GM18507 (cell line): ENCODE measurements at regions not wholly inside any gene's neighbourhood (a gene's known extent, or its start where the extent isn't known, plus 50 kb on each side); places are given as distances from the start of the nearest gene placed in this dataset.

Experiments used
- DNase-seq: peaks from one replicate; pipeline ENCODE4 v3.0.0; 2011; ENCODE audit warnings: low read depth; ENCODE audit not compliant: insufficient read length; ENCODE audit errors: extremely low spot score
- FAIRE-seq: peaks from 2 replicates; lab custom pipeline; 2011; peaks lifted over from hg19 to GRCh38; lab: Jason Lieb, UNC

DNA sequence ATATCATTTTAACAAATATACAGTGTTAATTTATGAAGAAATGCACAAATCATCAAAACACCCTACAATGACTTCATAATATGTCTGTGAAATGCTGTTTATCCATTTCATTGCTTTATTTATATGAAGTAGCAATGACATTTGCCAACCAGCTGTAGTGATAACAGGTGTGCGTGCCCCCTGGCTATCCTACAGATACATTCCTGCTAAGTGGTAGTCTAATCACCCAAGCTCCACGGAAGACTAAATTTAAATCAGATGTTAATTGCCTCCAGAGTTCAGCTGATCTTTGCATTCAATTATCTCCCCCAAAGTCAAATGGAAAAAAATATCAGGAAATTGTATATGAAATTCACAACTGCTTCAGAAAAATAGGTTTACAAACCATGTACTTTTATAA, 1164.2 kb upstream of the LRRN3 start:
- no peak for FAIRE-seq

DNA sequence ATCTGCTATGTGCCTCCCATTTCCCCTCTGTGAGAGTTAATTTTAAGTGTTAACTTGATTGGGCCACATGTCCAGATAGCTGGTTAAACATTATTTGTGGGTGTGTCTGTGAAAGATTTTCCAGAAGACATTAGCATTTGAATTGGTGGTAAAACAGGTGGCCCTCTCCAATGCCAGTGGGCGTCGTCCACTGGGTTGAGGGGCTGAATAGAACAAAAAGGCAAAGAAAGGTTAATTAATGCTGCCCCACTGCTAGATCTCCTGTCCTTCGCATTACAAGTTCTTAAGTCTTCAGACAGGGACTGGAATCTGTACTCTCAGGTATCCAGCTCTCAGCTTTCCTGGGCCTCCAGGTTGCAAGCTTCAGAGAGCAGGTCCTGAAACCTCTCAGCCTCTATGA, 1160.9 kb upstream of the LRRN3 start:
- no peak for FAIRE-seq
- DNase-seq, result no peak

More for the DNA sequence above, 1164.2 kb upstream of the LRRN3 start:
- no peak for DNase-seq

DNA sequence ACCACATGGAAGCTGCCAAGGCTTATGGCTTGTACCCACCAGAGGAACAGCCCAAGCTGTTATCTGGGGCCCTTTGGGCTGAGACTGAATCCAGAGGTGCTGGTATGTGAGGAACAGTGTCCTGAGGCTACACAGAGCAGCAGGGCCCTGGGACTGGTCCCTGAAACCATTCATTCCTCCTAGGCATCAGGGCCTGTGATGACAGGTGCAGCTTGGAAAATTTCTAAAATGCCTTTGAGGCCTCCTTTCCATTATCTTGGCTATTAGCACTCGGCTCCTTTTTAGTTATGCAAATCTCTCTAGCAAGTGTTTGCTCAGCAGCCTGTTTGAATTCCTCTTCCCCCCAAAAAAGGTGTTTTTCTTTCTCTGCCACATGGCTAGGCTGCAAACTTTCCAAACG, 1151.7 kb upstream of the LRRN3 start:
- no peak for FAIRE-seq
- no peak for DNase-seq

DNA sequence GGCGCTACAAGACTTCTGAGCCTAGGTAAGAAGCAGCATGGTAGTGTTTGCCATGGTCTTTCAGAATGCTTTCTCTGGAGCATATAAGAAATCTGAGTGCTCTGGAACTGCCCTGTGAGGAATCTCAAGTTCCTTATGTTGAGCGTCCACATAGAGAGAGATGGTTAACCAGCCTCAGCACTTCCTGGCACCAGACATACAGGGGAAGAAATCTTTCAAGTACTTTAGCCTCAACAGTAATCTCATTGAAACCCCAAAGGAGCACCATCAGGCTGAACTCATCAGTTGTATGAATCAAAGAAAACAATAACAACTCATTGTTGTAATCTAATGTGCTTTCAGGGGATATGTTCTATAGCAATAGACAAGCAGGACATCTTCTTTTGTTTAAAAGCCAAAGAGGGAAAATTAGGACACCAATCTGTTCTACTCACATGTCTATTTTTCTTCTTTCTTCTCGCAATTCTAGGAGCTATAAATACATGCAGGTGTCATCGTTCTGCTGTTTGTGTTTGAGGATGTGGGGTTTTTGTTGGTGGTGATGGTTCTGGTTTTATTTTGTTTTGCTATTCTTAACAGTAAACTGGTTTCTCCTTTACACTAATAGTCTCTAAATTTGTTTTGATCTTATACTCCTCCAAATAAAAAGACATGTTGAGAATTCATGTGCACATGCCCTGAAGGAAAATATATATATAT, 1145.0 kb upstream of the LRRN3 start:
- DNase-seq (no peak), FAIRE-seq (no peak)

DNA sequence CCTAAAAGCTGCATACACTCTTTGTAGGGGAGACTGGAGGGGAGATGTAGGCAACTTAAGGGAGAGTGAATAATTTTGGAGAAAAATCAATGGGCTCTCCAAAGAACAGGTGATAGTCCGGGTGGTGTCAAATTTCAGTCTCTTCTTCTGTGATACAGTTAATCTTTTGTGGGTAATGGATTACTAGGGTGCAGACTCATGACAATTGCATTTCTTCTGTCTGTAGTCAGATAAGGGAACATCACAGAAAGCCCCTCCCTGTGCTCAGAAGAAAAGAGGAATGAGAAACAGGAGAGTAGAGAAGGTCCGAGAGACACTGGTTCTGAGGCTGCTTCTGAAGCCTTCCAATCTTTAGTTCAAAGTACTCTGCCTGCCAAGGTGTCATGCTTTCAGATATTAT, 1140.7 kb upstream of the LRRN3 start:
- FAIRE-seq (no peak), DNase-seq (no peak)

DNA sequence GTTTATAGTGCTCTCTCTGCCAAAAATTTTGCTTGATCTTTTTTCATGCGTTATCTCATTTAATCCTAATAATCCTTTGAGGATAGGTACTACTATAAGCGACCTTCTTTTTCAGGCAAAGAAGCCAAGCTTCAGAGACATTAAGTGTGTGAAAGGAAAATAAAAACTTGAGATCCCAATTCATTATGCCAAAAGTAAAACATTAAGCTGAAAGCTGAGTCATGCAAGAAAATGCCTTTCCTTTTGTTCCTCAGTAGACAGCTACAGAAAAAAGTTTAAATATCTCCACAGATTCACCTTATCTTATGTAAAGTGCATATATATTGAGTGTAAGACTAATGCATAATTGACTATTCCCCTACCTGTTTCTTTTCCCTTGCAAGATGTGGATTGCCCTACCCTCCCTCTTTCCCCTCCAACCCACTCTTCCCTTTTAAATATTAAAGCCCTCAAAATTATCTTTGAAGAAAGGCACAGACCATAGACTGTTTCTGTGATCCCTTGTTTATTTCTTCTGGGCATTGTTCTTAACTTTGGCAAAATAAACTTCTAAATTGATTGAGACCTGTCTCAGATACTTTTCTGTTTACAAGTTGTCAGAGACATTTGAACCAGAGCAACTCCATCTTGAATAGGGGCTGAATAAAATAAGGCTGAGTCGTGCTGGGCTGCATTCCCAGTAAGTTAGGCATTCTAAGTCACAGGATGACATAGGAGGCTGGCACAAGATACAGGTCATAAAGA, 1139.9 kb upstream of the LRRN3 start:
- DNase-seq, result no peak
- FAIRE-seq, result no peak

DNA sequence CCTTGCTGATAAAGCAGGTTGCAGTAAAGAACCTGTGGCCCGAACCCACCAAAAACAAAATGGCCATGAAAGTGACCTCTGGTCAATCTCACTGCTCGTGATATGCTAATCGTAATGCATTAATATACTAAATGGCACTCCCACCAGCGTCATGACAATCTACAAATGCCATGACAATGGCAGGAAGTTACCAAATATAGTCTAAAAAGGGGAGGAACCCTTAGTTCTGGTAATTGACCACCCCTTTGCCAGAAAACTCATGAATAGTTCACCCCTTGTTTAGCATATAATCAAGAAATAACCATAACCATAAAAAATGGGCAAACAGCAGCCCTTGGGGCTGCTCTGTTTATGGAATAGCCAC, 1139.4 kb upstream of the LRRN3 start:
- FAIRE-seq, result no peak
- no peak for DNase-seq

DNA sequence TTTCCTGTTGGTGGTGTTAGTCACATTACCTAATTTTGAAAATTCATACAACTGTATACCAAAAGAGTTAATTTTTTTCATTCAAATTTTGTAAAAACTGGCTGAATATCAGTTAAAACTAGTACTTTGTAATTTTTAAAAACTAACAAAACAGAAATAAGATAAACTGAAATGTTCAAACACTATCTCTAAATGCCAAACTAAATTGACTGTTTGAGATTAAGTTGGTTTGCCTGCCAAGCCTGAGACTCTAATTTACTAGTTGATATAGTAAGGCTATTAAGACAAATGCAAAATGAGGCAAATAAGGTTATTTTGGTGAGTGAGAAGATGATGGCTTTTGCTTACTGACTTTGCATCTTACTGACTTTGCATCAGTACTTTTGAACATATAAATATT, 1134.9 kb upstream of the LRRN3 start:
- FAIRE-seq (no peak), DNase-seq (no peak)

DNA sequence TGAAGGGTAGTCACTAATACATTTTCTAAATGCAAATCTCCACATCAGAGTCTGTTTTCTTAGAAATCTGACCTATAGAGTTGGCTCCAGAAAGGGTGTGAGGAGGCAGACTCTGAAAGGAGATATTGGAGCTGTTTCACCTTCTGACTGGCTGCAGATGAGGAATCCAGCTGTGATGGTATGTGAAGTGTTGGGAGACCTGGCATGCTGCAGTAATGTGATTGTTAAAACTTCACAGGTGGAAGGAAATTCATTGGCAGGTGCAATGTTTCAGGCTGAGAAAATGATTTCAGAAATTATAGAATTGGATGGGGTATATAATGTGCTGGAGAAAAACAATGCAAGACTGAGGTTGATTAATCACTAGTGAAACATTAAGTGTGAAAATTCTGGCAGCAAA, 1134.0 kb upstream of the LRRN3 start:
- no peak for DNase-seq
- no peak for FAIRE-seq

DNA sequence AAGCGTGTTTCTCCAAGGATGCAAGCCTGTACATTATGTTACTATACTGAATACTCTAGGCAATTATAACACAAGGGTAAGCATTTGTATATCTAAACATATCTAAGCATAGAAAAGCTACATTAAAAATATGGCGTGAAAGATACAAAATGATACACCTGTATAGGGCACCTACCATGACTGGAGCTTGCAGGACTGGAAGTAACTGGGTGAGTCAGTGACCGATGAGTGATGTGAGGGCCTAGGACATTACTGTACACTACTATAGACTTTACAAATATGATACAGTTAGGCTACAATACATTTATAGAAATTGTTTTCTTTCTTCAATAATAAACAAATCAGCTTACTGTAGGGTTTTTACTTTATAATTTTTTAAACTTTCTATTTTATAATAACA, 1127.2 kb upstream of the LRRN3 start:
- no peak for FAIRE-seq
- DNase-seq, result no peak

DNA sequence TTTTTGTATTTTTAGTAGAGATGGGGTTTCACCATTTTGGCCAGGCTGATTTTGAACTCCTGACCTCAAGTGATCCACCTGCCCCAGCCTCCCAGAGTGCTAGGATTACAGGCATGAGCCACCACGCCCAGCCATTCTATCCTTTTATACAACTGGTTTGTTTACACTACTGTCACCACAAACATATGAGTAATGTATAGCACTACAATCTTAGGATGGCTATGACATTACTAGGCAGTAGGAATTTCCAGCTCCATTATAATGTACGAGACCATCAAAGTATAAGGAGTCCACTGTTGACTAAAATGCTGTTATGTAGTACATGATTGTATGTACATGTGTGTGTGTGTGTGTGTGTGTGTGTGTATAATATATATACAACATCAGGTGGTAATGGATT, 1126.1 kb upstream of the LRRN3 start:
- DNase-seq (no peak), FAIRE-seq (no peak)

DNA sequence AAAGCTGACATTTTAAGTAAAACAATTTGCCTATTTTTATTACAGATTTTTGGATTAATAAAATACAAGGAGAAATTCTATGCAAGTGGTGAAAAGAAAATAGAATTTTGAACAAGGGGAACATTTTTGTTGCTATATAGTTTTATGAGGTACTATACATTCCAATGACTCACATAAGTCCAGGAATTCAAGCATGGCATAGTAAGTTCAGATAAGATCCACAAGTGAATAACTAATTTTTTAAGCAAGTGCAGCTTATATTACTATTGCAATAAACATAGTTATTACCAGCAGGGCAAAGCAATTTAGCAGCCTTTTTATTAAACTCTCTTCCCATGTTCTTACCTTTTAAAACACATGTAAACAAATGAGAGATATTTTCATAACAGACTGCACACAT, 1123.5 kb upstream of the LRRN3 start:
- FAIRE-seq (no peak), DNase-seq (no peak)

DNA sequence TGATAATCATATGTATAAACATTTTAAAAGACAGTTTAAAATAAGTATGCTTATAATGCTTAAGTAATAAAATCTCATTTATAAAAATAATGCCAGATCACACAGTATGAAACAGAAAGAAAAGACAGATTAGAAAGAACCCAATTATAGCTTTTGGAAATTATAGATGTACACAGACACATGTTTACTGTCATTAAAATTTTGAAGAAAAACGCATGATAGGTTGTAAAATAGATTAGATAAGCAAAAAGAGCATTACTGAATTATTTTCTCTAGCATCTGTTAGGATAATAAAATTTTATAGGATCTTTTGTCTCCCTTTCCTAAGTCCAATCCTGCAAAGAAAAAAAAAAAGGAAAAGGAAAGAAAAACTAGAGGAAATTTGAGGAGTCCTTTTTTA, 1107.3 kb upstream of the LRRN3 start:
- FAIRE-seq (no peak), DNase-seq (no peak)

DNA sequence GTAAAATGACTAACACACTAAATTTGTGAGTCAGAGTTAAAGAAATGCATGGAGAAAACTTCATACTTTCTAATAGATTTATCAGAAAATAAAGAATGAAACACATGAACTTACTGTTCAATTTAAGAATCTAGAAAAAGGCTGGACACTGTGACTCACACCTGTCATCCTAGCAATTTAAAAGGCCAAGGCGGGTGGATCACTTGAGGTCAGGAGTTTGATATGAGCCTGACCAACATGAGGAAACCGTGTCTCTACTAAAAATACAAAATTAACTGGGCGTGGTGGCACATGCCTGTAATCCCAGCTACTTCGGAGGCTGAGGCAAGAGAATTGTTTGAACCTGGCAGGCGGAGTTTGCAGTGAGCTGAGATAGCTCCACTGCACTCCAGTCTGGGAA, 1106.2 kb upstream of the LRRN3 start:
- DNase-seq (no peak), FAIRE-seq (no peak)

DNA sequence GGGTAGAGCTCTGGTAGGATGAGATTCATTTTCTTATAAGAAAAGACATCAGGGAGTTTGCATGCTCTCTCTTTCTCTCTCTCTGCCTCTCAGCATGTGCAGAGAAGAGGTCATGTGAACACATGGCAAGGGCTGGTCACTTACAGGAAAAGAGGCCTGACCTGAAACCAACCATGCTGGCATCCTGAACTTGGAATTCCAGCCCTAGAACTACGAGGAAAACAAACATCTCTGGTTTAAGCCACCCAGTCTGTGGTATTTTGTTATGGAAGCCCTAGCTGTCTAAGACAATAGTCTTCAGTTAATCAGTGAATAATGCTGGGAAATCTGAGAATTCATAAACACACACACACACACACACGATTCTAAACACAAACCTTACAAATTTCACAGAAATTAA, 1104.2 kb upstream of the LRRN3 start:
- DNase-seq (no peak), FAIRE-seq (no peak)

DNA sequence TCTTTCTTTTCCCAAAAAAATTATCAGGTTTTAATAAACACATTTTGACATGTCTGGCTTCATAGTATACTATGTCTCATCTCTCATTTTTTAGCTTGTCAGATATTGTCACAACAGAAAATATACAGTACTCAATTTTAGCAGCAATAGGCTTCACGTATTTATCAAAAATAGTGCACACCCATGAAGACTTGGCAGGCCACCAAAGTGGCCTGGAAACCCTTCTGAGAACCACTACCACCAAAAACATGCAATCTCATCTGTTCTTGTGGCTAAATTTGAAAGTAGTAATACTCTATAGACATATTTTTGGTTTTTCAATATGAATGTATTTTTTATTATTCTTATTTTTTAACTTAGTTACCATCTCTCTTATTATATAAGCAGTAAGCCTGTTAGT, 1094.5 kb upstream of the LRRN3 start:
- DNase-seq (no peak), FAIRE-seq (no peak)

DNA sequence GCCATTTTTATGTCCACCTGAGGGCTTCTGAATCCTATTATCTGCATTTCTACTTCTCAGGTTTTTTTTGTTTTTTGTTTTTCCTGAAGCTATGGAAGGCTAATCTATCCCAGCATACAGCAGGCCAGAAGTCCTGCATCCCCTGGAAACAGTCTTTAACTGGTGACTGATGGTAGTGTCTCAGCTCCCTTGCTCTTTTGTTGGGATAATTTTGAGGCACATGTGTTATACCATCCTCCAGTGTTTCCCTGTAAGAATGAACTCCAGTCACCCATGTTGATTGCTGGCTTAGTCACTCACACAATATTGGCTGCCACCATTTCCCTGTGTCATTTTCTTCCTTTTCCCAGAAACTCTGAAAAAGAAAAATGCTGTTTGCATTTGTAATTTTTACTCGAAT, 1094.0 kb upstream of the LRRN3 start:
- FAIRE-seq, result no peak
- DNase-seq, result no peak

DNA sequence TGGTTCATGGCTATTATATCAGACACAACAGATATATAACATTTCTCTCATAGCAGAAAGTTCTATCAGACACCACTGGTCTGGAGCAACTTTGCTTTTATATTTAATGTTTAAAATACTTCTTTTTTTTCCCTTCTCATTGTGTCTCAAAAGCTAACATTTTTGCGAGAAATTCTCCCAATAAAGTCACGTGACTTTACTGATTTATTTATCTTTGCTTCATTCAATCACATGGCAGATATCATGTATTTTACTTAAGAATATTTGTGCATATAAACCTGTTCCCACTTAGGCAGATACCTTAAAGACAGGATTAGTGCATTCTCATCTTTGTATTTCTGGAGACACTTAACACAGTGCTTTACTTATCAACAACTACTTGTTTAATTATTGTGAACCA, 1093.1 kb upstream of the LRRN3 start:
- DNase-seq, result no peak
- FAIRE-seq, result no peak

DNA sequence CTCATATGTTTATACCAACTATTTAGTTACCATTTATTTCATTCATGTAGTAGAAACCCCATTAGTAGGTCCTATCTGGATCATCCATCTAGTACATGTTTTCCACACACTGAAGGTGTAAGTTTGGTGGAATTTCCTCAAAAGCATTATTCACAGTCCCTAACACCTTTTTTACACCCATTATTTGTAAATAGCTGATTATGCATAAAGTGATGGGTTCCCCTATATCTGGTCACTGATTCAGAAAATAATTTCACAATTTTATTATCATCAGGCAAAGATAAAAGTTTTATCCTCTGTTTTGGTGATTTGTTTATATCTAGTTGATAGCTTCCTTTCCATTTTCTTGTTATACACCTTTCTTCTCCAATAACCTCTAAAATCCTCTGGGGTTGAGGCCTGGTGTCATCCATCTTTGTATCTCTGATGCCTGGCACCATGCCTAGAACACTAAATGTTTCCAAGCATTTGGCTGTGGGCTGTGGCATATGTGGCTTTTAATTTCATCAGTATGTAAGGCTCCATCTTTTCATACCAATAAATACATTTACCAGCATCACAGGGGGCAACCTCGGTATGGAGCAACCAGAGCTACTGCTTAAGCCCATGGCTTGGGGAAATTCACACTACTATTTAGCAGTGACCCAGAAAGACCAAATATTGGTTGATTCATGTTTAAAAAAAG, 1089.5 kb upstream of the LRRN3 start:
- FAIRE-seq, result no peak

DNA sequence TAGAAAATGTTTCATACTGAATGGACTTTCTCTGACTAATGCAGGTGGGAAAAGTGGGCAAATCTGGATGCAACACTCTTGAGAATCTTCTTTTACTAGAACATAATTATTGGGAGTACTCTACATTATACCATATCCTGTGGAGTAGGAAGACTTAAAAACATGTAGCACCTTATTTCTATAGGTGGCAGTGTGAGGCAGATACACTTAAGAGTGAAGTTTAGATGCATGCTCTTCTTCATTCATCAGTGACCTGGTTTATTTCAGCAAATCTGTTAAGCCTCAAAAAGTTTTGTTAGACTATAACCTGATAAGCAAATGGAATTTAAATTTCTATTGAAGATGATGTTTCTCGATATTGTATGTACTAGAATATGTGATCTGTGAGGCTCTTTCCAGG, 1087.1 kb upstream of the LRRN3 start:
- DNase-seq (no peak), FAIRE-seq (no peak)

More for the DNA sequence above, 1089.5 kb upstream of the LRRN3 start:
- DNase-seq, result no peak
